Endothelial cell of umbilical vein (primary cell): ENCODE measurements at regions not wholly inside any gene's neighbourhood (a gene's known extent, or its start where the extent isn't known, plus 50 kb on each side); places are given as distances from the start of the nearest gene placed in this dataset.

Experiments
- BruUV-seq: library from RNA; stranded (reverse); fragments of 400-500 nt; replicated peaks from 2 replicates; lab custom pipeline; 2021; lab: Mats Ljungman, UMichigan
- CTCF ChIA-PET: fragments of 300-600, 350-600 bp; sonication (Branson Sonifier 250); formaldehyde crosslinking; loops from one replicate; lab custom pipeline; 2021; ENCODE audit warnings: antibody characterized with exemption, inconsistent platforms; lab: Charles Lee
- POLR2A ChIA-PET: fragments of 300-600, 350-600 bp; sonication (Branson Sonifier 250); formaldehyde crosslinking; loops from one replicate; lab custom pipeline; 2021; ENCODE audit warnings: antibody characterized with exemption, inconsistent platforms; lab: Charles Lee
- DNase-seq: peaks from one replicate; pipeline ENCODE4 v3.0.0-alpha.2; 2011; ENCODE audit warnings: low read depth, low spot score
- FAIRE-seq: peaks from 2 replicates; lab custom pipeline; 2011; peaks lifted over from hg19 to GRCh38; lab: Jason Lieb, UNC
- H2AFZ ChIP-seq: 2 replicates; pipeline ENCODE4 v1.6.0; 2012; ENCODE audit warnings: low read depth, low read length, control low read depth, inconsistent platforms
- H3K27ac ChIP-seq: 2 replicates; pipeline ENCODE4 v1.5.1; 2011; ENCODE audit warnings: low read depth, mild to moderate bottlenecking, control low read depth, low read length, moderate library complexity; ENCODE audit not compliant: insufficient read depth
- H3K27me3 ChIP-seq, 2 experiments: 2 replicates each; pipeline versions ENCODE4 v1.6.0 to v1.6.1; 2011; ENCODE audit warnings: low read length in 2 of 2, mixed read lengths in 1 of 2; ENCODE audit not compliant: control insufficient read depth in 2 of 2, insufficient read depth in 2 of 2
- H3K36me3 ChIP-seq, 2 experiments: 2 replicates in 1 of 2; 3 replicates in 1 of 2; pipeline ENCODE4 v1.5.1; 2011; ENCODE audit warnings: low read length in 2 of 2, mild to moderate bottlenecking in 1 of 2, moderate library complexity in 1 of 2; ENCODE audit not compliant: control insufficient read depth in 2 of 2, insufficient read depth in 2 of 2; ENCODE audit errors: extremely low read depth in 1 of 2
- H3K4me1 ChIP-seq: 3 replicates; pipeline ENCODE4 v1.5.1; 2011; ENCODE audit warnings: mild to moderate bottlenecking, low read length; ENCODE audit not compliant: control insufficient read depth, insufficient read depth; ENCODE audit errors: extremely low read depth
- H3K4me2 ChIP-seq: 2 replicates; pipeline ENCODE4 v1.6.1; 2011; ENCODE audit warnings: low read length, control low read depth, mixed read lengths; ENCODE audit not compliant: insufficient read depth
- H3K4me3 ChIP-seq, 3 experiments: fragments of 200-600 bp in 1 of 3; sonication (generic), shearing (Covaris generic) in 1 of 3; replicated peaks in 1 of 3; 2 replicates each; pipeline ENCODE4 v1.5.1; 2011 to 2016; ENCODE audit warnings: control low read depth in 3 of 3, low read length in 3 of 3, mild to moderate bottlenecking in 2 of 3, inconsistent platforms in 1 of 3, low read depth in 1 of 3, moderate library complexity in 1 of 3; ENCODE audit not compliant: insufficient read depth in 1 of 3
- H3K79me2 ChIP-seq: 2 replicates; pipeline ENCODE4 v1.6.0; 2012; ENCODE audit warnings: low read length, inconsistent platforms; ENCODE audit not compliant: control insufficient read depth, insufficient read depth
- H3K9ac ChIP-seq: replicated peaks from 2 replicates; pipeline ENCODE3; 2011; ENCODE audit warnings: low read length, control low read depth; ENCODE audit not compliant: insufficient read depth; ENCODE audit errors: extremely low read depth
- H3K9me1 ChIP-seq: replicated peaks from 3 replicates; pipeline ENCODE4 v1.6.0; 2011; ENCODE audit warnings: mild to moderate bottlenecking, low read length; ENCODE audit not compliant: control insufficient read depth, insufficient read depth; ENCODE audit errors: extremely low read depth
- H3K9me3 ChIP-seq: replicated peaks from 2 replicates; pipeline ENCODE4 v1.5.1; 2012; ENCODE audit warnings: low read length, inconsistent platforms; ENCODE audit not compliant: control insufficient read depth, insufficient read depth
- H4K20me1 ChIP-seq: replicated peaks from 2 replicates; pipeline ENCODE3; 2011; ENCODE audit warnings: mild to moderate bottlenecking, low read length; ENCODE audit not compliant: control insufficient read depth, insufficient read depth; ENCODE audit errors: extremely low read depth
- CTCF ChIP-seq, 2 donors: IDR thresholded peaks; 1 replicate in 1 of 2; 2 replicates in 1 of 2; pipeline ENCODE4 v1.5.1; 2011; ENCODE audit warnings: low read length in 2 of 2, mild to moderate bottlenecking in 2 of 2, moderate library complexity in 2 of 2, control low read depth in 1 of 2, inconsistent platforms in 1 of 2, low read depth in 1 of 2; ENCODE audit not compliant: insufficient read depth in 1 of 2; ENCODE audit errors: extremely low read depth in 1 of 2
- EZH2 ChIP-seq: IDR thresholded peaks from 2 replicates; pipeline ENCODE4 v1.6.1; 2012; ENCODE audit warnings: borderline replicate concordance, low read depth, mild to moderate bottlenecking, moderate library complexity, low read length, inconsistent platforms; ENCODE audit not compliant: severe bottlenecking
- FOS ChIP-seq: IDR thresholded peaks from 2 replicates; pipeline ENCODE4 v1.6.1; 2011; ENCODE audit warnings: mild to moderate bottlenecking, low read length, moderate library complexity, borderline replicate concordance; ENCODE audit not compliant: insufficient read depth
- GATA2 ChIP-seq: IDR thresholded peaks from 2 replicates; pipeline ENCODE4 v1.7.0; 2011; ENCODE audit warnings: low read depth, mild to moderate bottlenecking, moderate library complexity, mixed read lengths, low read length; ENCODE audit not compliant: insufficient read length, insufficient read depth
- JUN ChIP-seq: IDR thresholded peaks from 2 replicates; pipeline ENCODE4 v1.6.1; 2011; ENCODE audit warnings: borderline replicate concordance, low read depth; ENCODE audit not compliant: insufficient read length, insufficient read depth
- MAX ChIP-seq: IDR thresholded peaks from 2 replicates; pipeline ENCODE4 v1.6.1; 2011; ENCODE audit not compliant: insufficient read depth, insufficient read length
- MYC ChIP-seq: IDR thresholded peaks from one replicate; pipeline ENCODE4 v1.6.1; 2011; ENCODE audit warnings: mild to moderate bottlenecking, low read depth, low read length
- POLR2A ChIP-seq: IDR thresholded peaks from 2 replicates; pipeline ENCODE4 v1.6.1; 2012; ENCODE audit warnings: low read depth, mild to moderate bottlenecking, control low read depth, low read length
- POLR2AphosphoS5 ChIP-seq: IDR thresholded peaks from 2 replicates; pipeline ENCODE4 v1.6.1; 2012; ENCODE audit warnings: low read depth, mild to moderate bottlenecking, control low read depth, low read length, moderate library complexity; ENCODE audit not compliant: insufficient read depth
- dilution Hi-C: fragments of 300-500 bp; cut with MboI; formaldehyde crosslinking; loops from one replicate; pipeline ENCODE4 v1.15.0; 2019; ENCODE audit warnings: low sequenced_read_pairs; ENCODE audit not compliant: extremely low pct_ligation_motif_present
- intact Hi-C: fragments of 100-400 bp; cut with micrococcal nuclease; formaldehyde crosslinking; loops from one replicate; pipeline ENCODE4 v1.10.0; 2022

GRCh38 chr10:53646525-53646924 is 873.9 kb upstream of the MBL2 start:
- TF ChIP-seq MYC: no peak
- TF ChIP-seq GATA2: no peak
- no peak for TF ChIP-seq POLR2AphosphoS5
- TF ChIP-seq POLR2A: no peak
- TF ChIP-seq CTCF (IDR thresholded peaks at IDR 0.05; ENCODE audit: extremely low read depth in 1 of 2, insufficient read depth in 1 of 2, low read depth in 1 of 2, low read length in 2 of 2): no peak
- no peak for TF ChIP-seq FOS
- TF ChIP-seq MAX: no peak
- no peak for TF ChIP-seq JUN
- TF ChIP-seq EZH2: no peak
- Histone ChIP-seq H3K79me2 (no peaks in the 10 kb centered on the region), H3K4me3 (no peak overlapping the region), H3K27me3 (no peaks in the 10 kb centered on the region), H3K4me2 (no peak overlapping the region), H3K27ac (no peak overlapping the region), H3K9ac (no peak overlapping the region), H3K9me1 (no peaks in the 10 kb centered on the region), H3K4me1 (no peaks in the 10 kb centered on the region), H3K9me3 (no peaks in the 10 kb centered on the region), H3K36me3 (no peaks in the 10 kb centered on the region), H4K20me1 (no peaks in the 10 kb centered on the region), H2AFZ (no peak overlapping the region)
- intact Hi-C loops (no loop called here), dilution Hi-C loops (no loop called here)
- BruUV-seq: no TSS peak
- FAIRE-seq (no peak), DNase-seq (no peak)
- CTCF ChIA-PET: no interaction called here
- POLR2A ChIA-PET: no interaction called here
